ENCODE measurements at regions not wholly inside any gene's neighbourhood (a gene's known extent, or its start where the extent isn't known, plus 50 kb on each side); places are given as distances from the start of the nearest gene placed in this dataset.

DNA sequence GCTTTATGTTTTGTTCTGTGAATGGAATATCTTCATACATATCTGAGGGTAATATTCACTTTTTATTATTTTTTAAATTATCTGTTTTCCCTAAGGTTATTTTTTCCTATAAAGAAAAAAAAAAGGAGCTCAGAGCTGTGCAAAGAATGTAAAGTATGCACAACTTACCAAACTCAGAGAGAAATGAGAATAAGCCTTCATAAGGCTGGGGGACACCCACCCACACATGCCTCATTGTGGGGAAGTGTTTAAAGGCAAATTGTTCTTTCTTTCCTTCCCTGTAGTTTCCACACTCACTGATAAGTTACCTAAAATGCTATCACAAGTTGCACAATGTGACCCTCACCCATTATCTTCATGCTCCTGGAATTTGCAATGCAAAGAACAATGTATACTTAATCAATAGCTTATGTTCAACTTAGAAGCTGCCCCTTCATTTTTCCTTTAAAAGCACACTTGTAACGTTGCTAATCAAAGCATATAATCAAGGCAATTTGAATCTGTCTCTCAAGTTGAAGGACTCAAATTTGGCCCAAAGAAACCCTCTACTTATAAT lies 108.1 kb downstream of the GNAT3 start:
- DNase-seq (ENCODE audit: low spot score) = no peak

DNA sequence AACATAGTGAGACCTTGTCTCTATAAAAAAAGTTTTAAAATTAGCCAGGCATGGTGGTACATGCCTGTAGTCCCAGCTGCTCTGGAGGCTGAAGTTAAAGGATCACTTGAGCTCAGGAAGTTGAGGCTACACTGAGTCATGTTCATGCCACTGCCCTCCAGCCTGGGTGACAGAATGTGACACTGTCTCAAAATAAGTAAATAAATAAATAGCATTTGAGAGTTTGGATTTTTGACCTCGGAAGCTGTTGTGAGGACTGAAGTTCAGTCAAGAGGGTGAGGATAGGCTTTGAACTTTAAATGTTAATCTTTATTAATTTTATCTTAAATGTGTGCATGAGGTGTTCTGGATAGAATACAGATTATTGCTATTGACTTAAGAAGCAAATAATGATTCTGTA lies 110.2 kb downstream of the GNAT3 start:
- no peak for DNase-seq (ENCODE audit: low spot score)

DNA sequence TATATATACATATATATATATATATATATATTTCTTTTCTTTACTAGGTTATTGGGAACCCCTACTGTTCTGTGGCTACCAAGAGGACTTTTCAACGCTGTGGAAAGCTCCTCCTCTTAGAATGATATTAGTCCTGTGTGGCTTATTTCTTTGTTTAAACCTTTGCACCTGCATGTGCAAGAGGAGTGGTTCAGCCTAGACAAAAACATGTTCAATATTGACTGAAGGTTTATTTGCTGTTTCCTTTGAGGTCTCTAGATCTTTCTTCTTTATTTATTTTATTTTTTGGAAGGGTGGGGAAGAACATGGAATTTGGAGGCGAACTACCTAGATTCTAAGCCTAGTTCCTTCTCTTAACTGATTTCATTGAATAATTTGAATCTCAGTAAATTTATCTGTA lies 118.1 kb downstream of the GNAT3 start:
- no peak for DNase-seq (ENCODE audit: low spot score)

DNA sequence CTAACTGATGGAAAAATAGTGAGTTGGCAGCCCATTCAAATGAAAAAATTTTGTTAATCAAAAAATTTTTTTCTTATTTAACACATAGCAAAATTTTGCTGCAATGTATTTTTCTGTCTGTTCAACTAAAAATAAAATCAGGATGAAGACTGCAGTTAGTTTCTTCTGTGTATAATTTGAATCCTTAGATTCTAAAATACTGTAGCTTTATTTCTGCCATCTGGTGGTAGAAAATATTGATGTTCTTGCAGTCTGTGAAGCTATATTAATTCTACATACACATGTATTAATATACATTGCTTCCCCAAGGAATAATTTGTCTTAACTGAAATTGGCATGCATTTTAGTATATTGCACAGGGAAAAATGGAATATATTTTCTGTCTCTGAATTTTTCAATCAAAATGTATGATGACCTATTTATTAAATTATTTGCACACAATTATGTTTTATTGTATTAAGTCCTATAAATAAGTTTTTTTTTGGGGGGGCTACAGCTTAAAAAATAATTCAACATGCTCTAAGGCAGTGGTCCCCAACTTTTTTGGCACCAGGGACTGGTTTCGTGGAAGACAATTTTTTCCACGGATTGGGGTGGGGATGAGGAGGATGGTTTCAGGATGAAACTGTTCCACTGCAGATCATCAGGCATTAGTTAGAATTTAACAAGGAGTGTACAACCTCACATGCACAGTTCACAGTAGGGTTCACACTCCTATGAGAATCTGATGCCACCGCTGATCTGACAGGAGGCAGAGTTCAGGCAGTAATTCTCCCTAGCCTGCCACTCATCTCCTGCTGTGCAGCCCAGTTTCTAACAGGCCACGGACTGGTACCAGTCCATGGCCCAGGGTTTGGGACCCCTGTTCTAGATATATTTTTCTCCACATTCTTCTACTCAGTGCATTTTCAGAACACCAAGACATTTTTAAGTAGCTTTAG lies 119.4 kb downstream of the GNAT3 start:
- DNase-seq (ENCODE audit: low spot score) = peak; percentile 76

DNA sequence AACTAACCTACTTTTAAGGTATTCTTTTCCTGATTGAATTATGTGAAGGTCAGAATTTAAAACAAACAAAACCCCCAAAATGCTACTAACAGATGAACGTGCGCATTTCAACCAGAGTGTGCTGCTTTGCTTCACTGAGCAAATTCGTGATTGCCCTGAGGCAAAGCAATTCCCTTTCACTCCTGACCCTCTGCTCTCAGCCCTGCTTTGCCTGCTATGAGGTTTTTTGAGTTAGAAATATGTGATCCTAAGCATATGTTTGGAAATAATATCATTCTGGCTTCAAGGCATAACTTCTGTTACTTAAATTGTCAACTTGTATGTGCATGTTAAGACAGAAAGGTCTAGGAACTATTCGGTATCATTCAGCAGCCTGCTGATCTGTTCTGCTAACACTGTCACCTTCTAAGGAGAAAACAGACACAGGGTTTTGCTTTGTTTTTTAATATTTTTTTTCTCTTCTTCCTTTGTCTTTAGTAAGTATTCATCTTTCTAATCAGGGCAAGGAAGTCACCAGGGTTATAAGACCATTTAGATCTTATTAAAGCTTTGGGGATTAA lies 124.2 kb downstream of the GNAT3 start:
- DNase-seq (ENCODE audit: low spot score) = no peak

DNA sequence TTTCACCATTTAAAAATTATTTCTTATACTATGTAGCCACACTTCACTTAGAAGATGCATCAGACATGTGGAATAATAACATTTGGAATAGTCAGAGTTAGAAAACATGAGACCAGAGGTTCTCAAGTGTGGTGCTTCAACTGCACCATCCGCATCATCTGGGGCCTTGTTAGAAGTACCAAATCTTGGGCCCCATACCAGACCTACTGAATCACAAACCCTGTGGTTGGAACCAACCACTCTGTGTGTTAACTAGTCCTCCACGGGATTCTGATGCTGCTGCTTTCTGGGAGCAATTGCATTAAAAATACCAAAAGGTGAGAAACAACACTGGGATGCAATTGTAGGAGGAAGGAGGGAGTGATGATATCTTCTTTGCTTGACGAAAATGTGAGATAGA lies 125.2 kb downstream of the GNAT3 start:
- no peak for DNase-seq (ENCODE audit: low spot score)

DNA sequence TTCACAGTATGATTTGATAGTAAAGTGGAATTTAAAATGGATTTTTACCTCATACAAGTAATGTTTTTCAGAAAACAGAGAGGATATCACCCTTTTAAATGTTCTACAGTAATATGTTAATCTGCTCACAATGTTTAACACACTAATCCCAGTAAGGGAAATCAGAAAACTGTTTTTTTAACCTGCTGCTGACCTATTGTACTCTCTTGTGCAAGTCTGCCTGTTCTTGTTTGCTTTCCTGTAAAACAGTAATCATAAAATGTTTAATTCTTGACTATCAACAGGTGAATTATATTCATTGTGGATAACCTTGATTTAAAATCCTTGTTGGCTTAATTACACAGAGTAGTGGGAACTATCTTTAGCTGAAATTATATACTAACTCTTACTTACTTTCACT lies 126.4 kb downstream of the GNAT3 start:
- peak; percentile 41 for DNase-seq (ENCODE audit: low spot score)

GRCh38 chr7:80380957-80381356 lies 130.9 kb downstream of the GNAT3 start:
- DNase-seq (ENCODE audit: low spot score) = no peak

GRCh38 chr7:80379034-80379982 lies 132.6 kb downstream of the GNAT3 start:
- peak; percentile 29 for DNase-seq (ENCODE audit: low spot score)

DNA sequence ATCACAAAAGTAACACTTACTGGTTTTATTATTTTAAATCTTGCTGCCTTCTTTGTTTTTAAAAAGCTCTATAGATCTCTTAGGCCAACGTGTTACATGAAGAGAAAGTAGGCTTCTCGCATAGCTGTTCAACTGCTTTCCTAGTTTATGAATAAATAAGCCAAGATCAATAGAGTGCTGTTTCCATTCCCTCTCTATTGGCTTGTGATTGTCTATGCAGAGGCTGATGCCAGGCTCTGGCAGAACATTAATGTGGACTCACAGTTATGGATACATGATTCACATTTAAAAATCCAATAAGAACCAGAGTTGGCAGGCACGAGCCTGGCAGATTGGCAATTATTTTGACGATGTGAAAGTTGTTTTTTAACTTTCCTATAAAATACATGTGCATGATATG lies 137.5 kb downstream of the GNAT3 start:
- no peak for DNase-seq (ENCODE audit: low spot score)

DNA sequence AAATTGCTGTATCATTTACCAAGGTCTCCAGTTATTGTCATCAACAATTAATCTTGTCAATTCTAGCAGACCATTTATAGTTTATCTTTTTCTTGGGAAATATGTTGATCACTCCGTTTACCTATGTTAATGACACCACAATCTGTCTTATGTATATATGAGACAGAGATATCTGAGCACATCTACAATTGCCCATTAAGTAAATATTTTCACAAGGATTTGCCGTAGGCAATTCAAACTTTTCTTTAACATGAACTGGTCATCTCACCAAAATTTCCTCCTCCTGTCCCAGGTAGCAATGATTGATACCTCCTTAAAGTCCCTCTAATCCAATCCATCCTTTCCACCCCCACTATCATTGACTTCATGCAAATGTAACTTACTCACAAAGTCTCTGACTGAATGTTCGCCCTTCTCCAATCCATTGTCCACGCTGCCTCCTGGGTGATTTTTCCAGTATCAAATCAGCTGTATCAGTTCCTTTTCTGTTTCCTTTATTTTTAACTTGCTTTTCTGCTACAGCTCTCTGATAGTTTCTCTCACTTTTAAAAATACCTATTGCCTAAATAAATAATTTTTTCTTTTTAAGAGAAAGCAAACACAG lies 138.3 kb downstream of the GNAT3 start:
- no peak for DNase-seq (ENCODE audit: low spot score)

DNA sequence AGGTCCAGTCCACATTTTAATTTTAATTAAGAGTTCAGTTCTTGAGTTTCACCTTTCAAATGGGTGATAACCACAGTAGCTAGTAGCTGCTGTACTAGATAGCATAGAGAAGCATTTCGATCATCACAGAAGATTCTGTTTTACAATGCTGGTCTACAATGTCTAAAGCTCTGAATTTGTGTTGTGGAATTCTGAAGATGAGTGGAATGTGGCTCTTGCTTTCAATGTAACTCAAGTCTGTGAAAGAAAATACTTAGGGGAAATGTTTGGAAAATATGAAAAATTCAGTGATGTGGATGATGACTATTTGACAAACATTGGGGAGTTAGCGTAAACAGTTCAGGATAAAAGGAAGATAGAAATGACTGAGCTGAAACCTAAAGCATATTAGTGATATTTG lies 139.4 kb downstream of the GNAT3 start:
- no peak for DNase-seq (ENCODE audit: low spot score)

- no peak for DNase-seq (ENCODE audit: low spot score)
These were observed 141.3 kb downstream of the GNAT3 start for GRCh38 chr7:80370587-80370986.

DNA sequence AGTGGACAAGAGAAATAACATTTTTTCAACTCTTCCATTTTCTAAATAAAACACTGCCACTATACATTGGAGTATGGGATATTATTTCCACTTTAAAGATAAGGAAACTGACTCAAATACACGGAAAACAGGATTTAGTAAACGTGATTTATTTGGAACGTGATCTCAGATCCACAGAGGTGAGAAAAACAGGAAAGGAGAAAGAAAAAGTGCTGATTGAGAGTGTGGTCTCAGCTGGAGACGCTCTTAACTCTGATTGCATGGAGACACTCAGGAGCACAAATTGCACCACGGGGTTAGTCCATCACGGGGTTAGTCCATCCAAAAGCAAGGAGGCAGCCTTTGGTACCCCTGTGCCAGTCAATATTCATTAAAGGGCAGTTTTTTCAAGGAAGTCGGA lies 142.5 kb downstream of the GNAT3 start:
- DNase-seq (ENCODE audit: low spot score) = no peak

GRCh38 chr7:80362677-80363076 lies 149.2 kb downstream of the GNAT3 start:
- no peak for DNase-seq (ENCODE audit: low spot score)

GRCh38 chr7:80362010-80362618 lies 149.8 kb downstream of the GNAT3 start:
- DNase-seq (ENCODE audit: low spot score) = no peak

- DNase-seq (ENCODE audit: low spot score) = no peak
These were observed 152.4 kb downstream of the GNAT3 start for GRCh38 chr7:80359476-80359875.

DNA sequence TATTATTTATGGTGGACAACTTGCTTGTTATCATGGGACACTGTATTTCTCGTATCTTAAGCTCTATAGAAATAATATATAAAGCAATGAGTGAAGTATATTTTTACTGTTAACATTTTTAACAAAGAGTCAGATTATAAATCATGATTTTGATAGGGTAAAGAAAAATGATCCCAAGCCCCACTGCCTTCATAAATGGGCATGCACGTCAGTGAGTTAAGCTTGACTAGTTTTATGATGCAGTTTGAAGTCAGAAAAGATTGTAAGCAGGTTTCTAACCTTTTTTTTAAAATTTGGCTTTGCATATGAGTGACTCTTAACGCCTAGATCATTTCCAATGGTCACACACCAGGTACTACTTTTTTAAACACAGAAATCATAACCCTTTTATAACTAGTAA lies 152.8 kb downstream of the GNAT3 start:
- no peak for DNase-seq (ENCODE audit: low spot score)

DNA sequence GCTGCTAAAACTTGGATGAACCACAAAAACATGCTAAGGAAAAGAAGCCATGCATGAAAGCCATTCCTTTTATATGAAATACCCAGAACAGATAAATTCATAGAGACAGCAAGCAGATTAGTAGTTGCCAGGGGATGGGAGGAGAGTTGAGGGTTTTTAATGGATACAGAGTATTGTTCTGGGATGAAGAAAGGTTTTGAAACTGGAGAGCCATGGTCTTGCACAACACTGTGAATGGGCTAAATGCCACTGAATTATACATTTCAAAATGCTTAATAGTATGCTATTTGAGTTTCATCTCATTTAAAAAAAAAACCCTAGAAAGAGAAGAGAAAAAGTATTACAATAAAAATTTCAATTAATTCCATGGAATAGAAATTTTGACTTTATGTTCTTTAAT lies 154.3 kb downstream of the GNAT3 start:
- DNase-seq (ENCODE audit: low spot score) = no peak

DNA sequence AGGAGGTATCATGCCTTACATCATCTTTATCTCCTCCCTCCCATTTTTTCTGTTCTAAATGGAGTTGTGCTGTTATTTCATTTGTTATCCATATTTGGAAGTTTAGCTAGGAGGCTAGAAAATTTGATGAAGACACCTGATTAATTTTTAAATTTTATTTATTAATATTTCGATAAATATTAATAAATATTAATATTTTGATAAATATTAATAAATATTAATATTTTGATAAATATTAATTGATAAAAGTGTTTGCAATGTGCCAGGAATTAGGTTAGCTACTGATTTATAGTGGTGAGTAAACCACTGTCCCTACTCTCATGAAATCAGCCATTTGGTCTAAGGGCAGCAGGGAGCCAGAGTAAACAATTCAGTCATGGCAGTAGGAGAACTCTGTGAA lies 161.4 kb downstream of the GNAT3 start:
- no peak for DNase-seq (ENCODE audit: low spot score)

- DNase-seq (ENCODE audit: low spot score) = no peak
These were observed 163.6 kb downstream of the GNAT3 start for GRCh38 chr7:80348223-80348622.
